Caco-2 (cell line): ENCODE measurements at regions not wholly inside any gene's neighbourhood (a gene's known extent, or its start where the extent isn't known, plus 50 kb on each side); places are given as distances from the start of the nearest gene placed in this dataset.

Experiments used
- BruUV-seq: library from RNA; stranded (reverse); fragments of 400-500 nt; replicated peaks from 2 replicates; lab custom pipeline; 2021; lab: Mats Ljungman, UMichigan
- CTCF ChIA-PET: fragments of 300-600 bp; sonication (Branson Sonifier 250); formaldehyde crosslinking; loops from one replicate; lab custom pipeline; 2022; ENCODE audit warnings: antibody characterized with exemption; lab: Charles Lee
- POLR2A ChIA-PET: fragments of 300-600 bp; sonication (Branson Sonifier 250); formaldehyde crosslinking; loops from one replicate; lab custom pipeline; 2022; ENCODE audit warnings: antibody characterized with exemption; lab: Charles Lee
- DNase-seq, 2 experiments: peaks; one replicate each; pipeline versions ENCODE4 v3.0.0 to v3.0.0-alpha.2; 2020 to 2022
- H3K27me3 ChIP-seq: replicated peaks from 2 replicates; pipeline ENCODE4 v1.6.0; 2011; ENCODE audit warnings: low read length; ENCODE audit not compliant: control insufficient read depth, insufficient read depth
- H3K36me3 ChIP-seq: 2 replicates; pipeline ENCODE4 v1.5.1; 2011; ENCODE audit warnings: low read length; ENCODE audit not compliant: control insufficient read depth, insufficient read depth
- H3K4me1 ChIP-seq: fragments of 250-450 bp; sonication (Bioruptor Pico); 2 replicates; pipeline ENCODE4 v1.5.1; 2020; ENCODE audit warnings: mild to moderate bottlenecking
- H3K4me3 ChIP-seq: 2 replicates; pipeline ENCODE4 v1.5.1; 2011; ENCODE audit warnings: low read depth, mild to moderate bottlenecking, control low read depth, low read length
- H3K9me3 ChIP-seq: fragments of 250-450 bp; sonication (Bioruptor Pico); 2 replicates; pipeline ENCODE4 v1.5.1; 2020; ENCODE audit warnings: mild to moderate bottlenecking, moderate library complexity
- H3K27ac Mint-ChIP-seq: one replicate; pipeline ENCODE4 v1.8.0; 2022; ENCODE audit warnings: mixed read lengths; ENCODE audit not compliant: unreplicated experiment
- H3K27me3 Mint-ChIP-seq: one replicate; pipeline ENCODE4 v1.8.0; 2022; ENCODE audit warnings: mixed read lengths; ENCODE audit not compliant: insufficient read depth, unreplicated experiment
- H3K36me3 Mint-ChIP-seq: one replicate; pipeline ENCODE4 v1.8.0; 2022; ENCODE audit warnings: mild to moderate bottlenecking, mixed read lengths; ENCODE audit not compliant: insufficient read depth, unreplicated experiment
- H3K4me1 Mint-ChIP-seq: one replicate; pipeline ENCODE4 v1.8.0; 2022; ENCODE audit warnings: low read depth, mixed read lengths; ENCODE audit not compliant: unreplicated experiment
- H3K4me3 Mint-ChIP-seq: one replicate; pipeline ENCODE4 v1.8.0; 2022; ENCODE audit warnings: mild to moderate bottlenecking, moderate library complexity, mixed read lengths; ENCODE audit not compliant: unreplicated experiment
- H3K9me3 Mint-ChIP-seq: one replicate; pipeline ENCODE4 v1.8.0; 2022; ENCODE audit warnings: mixed read lengths; ENCODE audit not compliant: unreplicated experiment
- intact Hi-C: fragments of 100-400 bp; cut with micrococcal nuclease; formaldehyde crosslinking; loops from one replicate; pipeline ENCODE4 v1.10.0; 2022; ENCODE audit not compliant: unreplicated experiment
- TF ChIP-seq, protein P1 (sequence below), 2 experiments: fragments of 200-600 bp in 1 of 2; IDR thresholded peaks; 1 replicate in 1 of 2; 2 replicates in 1 of 2; pipeline versions ENCODE4 v1.5.1 to v1.8.0; 2011 to 2022; ENCODE audit warnings: antibody characterized with exemption in 1 of 2, control low read depth in 1 of 2, inconsistent platforms in 1 of 2, low read depth in 1 of 2, low read length in 1 of 2, mild to moderate bottlenecking in 1 of 2, moderate library complexity in 1 of 2; ENCODE audit not compliant: insufficient read depth in 1 of 2, severe bottlenecking in 1 of 2, unreplicated experiment in 1 of 2

DNA sequence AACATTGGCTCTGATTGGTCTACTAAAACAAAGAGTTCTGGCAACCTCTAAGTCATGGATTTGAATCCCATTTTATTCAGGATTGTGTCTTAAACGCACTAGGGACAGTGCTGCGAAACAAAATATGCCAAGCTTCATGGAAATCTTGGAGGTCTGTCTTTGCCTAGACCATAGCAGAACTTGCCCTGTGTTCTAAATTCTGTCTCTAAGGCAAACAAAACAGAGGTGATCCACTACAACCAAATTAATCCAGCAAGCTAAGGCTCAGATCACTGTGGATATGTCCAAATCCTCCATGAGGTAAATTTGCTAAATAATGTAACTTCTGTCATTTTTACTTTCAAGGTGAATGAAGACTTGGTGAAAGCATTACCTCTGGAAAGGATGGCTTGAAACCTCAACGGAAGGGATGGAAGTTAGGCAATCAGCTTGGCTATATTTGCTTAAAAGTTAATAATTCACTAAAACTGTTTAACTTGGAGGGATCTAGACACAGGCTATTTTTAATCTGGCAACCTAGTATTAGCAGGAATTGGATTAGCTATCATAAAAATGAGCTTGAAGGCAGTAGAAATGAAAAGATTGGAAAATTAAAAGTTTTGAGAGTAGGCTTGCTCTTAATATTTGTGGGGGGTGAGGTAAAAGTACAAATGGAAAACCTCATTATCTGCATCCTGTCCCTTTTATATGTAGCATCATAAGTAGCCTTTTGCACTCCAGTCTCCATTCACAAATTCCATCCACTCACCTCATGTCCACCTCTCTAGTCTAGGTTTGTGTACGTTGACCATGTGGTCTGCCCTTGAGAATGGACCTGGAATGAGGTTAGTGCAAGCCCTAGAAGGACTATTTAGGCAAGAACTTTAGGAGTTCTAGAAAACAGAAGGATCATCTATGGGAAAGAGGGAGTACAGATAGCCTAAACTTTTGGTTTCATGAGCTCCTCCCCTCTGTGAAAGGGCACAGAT, 176.2 kb downstream of the SMC2 start:
- BruUV-seq = no TSS peak
- DNase-seq = peak in 1 of 2 experiments; percentile 5
- Histone ChIP-seq H3K27me3 (no peaks in the 10 kb centered on the region), H3K4me3 (no peak overlapping the region), H3K9me3 (no peaks in the 10 kb centered on the region), H3K4me1 (peaks cover 14% of the 10 kb centered on the region), H3K36me3 (no peaks in the 10 kb centered on the region)
- Mint-ChIP-seq H3K4me3 (no peak overlapping the region), H3K36me3 (no peaks in the 10 kb centered on the region), H3K9me3 (no peaks in the 10 kb centered on the region), H3K4me1 (peaks cover 11% of the 10 kb centered on the region), H3K27me3 (peaks cover 9% of the 10 kb centered on the region), H3K27ac (no peak overlapping the region)
- TF ChIP-seq, protein P1, sequence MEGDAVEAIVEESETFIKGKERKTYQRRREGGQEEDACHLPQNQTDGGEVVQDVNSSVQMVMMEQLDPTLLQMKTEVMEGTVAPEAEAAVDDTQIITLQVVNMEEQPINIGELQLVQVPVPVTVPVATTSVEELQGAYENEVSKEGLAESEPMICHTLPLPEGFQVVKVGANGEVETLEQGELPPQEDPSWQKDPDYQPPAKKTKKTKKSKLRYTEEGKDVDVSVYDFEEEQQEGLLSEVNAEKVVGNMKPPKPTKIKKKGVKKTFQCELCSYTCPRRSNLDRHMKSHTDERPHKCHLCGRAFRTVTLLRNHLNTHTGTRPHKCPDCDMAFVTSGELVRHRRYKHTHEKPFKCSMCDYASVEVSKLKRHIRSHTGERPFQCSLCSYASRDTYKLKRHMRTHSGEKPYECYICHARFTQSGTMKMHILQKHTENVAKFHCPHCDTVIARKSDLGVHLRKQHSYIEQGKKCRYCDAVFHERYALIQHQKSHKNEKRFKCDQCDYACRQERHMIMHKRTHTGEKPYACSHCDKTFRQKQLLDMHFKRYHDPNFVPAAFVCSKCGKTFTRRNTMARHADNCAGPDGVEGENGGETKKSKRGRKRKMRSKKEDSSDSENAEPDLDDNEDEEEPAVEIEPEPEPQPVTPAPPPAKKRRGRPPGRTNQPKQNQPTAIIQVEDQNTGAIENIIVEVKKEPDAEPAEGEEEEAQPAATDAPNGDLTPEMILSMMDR (IDR thresholded peaks at IDR 0.05; ENCODE audit: insufficient read depth in 1 of 2, low read depth in 1 of 2, low read length in 1 of 2, severe bottlenecking in 1 of 2, unreplicated experiment in 1 of 2) = no peak
- ChIA-PET CTCF (no interaction called here), POLR2A (no interaction called here)
- intact Hi-C loops = no loop called here

GRCh38 chr9:104276709-104277245, 182.7 kb downstream of the SMC2 start:
- H3K4me3 ChIP-seq = no peak overlapping the region
- intact Hi-C loops = no loop called here
- no peaks in the 10 kb centered on the region for H3K27me3 ChIP-seq
- Mint-ChIP-seq H3K27me3 (peaks cover 14% of the 10 kb centered on the region), H3K27ac (no peak overlapping the region), H3K36me3 (no peaks in the 10 kb centered on the region), H3K9me3 (no peaks in the 10 kb centered on the region), H3K4me3 (no peak overlapping the region), H3K4me1 (no peaks in the 10 kb centered on the region)
- H3K4me1 ChIP-seq = no peaks in the 10 kb centered on the region
- TF ChIP-seq, protein P1 (IDR thresholded peaks at IDR 0.05; ENCODE audit: insufficient read depth in 1 of 2, low read depth in 1 of 2, low read length in 1 of 2, severe bottlenecking in 1 of 2, unreplicated experiment in 1 of 2) = no peak
- no peak for DNase-seq
- no peaks in the 10 kb centered on the region for H3K36me3 ChIP-seq
- BruUV-seq = no TSS peak
- POLR2A ChIA-PET = no interaction called here
- no peaks in the 10 kb centered on the region for H3K9me3 ChIP-seq
- CTCF ChIA-PET = no interaction called here

DNA sequence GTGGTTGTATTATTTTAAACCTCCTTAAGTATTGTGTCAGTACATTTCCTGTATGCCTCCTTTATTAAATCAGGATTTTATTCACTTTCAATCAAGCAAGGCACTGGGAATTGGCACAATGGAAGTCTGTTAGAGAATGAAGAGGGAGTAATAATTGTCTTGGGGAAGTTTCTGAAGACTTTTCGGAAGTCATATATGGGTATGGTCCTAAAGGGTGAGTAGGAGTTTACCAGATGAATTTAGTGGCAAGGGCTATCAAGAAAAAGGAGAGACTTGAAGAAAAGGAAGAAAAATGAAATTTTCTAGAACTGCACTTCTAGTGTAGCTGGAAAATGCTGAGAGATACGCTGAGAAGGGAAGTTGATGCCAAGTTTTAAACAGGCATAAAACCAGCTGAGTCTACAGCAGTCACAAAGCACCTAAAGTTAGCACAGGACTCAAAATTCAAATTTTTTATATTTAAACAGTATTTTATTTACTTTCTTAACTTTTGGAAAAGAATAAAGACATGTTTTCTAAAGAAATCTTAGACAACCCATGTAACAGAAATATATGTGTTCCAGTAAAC, 184.9 kb downstream of the SMC2 start:
- H3K9me3 Mint-ChIP-seq = no peaks in the 10 kb centered on the region
- Histone ChIP-seq H3K36me3 (no peaks in the 10 kb centered on the region), H3K4me1 (no peaks in the 10 kb centered on the region), H3K9me3 (no peaks in the 10 kb centered on the region), H3K4me3 (no peak overlapping the region), H3K27me3 (no peaks in the 10 kb centered on the region)
- DNase-seq = no peak
- no peak overlapping the region for H3K4me3 Mint-ChIP-seq
- ChIA-PET CTCF (no interaction called here), POLR2A (no interaction called here)
- intact Hi-C loops = no loop called here
- no peaks in the 10 kb centered on the region for H3K4me1 Mint-ChIP-seq
- H3K36me3 Mint-ChIP-seq = no peaks in the 10 kb centered on the region
- no peak overlapping the region for H3K27ac Mint-ChIP-seq
- BruUV-seq = no TSS peak
- H3K27me3 Mint-ChIP-seq = peaks cover 7% of the 10 kb centered on the region
- TF ChIP-seq, protein P1 (IDR thresholded peaks at IDR 0.05; ENCODE audit: insufficient read depth in 1 of 2, low read depth in 1 of 2, low read length in 1 of 2, severe bottlenecking in 1 of 2, unreplicated experiment in 1 of 2) = no peak
